HG03064 (cell line): ENCODE measurements at regions not wholly inside any gene's neighbourhood (a gene's known extent, or its start where the extent isn't known, plus 50 kb on each side); places are given as distances from the start of the nearest gene placed in this dataset.
"Not testable (repeated sequence)": the region's sequence is repeated elsewhere in the genome, so short reads cannot be mapped to it uniquely, and the experiment has no call there.

ENCODE experiments used
- ATAC-seq: cut with Tn5 transposase; IDR thresholded peaks from one replicate; pipeline ENCODE4 v1.9.1; 2021; ENCODE audit warnings: low read depth; ENCODE audit not compliant: unreplicated experiment

DNA sequence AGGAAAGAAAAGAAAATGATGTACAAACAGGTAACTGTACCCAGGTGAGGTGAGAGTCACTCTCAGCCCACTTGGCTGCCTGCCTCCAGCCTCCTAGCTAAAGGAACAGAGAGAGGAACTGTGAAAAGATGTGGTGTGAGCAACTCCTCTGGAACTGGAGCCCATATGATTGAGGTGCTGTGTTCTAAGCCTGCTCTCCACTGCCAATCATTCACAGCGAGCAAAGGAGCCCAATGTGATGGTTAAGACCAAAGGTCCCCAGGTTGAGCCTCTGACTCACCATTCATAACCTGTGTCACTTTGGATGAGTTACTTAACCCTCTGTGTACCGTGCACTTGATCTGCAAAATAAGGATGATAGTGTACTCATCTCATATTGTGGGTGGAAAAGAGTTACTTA is 868.1 kb upstream of the AUTS2 start:
- no peak for ATAC-seq

DNA sequence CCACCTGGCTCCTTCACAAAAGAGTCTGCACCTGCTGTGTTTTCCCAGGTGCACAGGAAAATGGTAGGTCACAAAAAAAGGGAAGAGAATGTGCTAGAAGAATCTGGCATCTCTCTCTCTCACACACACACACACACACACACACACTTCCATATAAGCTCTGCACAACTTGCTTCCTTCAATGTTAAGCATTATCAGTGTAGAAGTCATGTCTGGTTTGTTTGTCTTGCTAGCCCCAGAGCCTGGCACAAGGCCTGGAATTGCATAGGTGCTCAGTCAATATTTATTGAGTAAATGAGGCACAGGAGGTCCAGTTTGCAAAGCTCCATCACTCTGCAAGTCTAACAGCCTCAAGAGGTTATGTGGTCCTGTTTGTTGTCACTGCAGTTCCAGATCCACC is 867.3 kb upstream of the AUTS2 start:
- no peak for ATAC-seq

DNA sequence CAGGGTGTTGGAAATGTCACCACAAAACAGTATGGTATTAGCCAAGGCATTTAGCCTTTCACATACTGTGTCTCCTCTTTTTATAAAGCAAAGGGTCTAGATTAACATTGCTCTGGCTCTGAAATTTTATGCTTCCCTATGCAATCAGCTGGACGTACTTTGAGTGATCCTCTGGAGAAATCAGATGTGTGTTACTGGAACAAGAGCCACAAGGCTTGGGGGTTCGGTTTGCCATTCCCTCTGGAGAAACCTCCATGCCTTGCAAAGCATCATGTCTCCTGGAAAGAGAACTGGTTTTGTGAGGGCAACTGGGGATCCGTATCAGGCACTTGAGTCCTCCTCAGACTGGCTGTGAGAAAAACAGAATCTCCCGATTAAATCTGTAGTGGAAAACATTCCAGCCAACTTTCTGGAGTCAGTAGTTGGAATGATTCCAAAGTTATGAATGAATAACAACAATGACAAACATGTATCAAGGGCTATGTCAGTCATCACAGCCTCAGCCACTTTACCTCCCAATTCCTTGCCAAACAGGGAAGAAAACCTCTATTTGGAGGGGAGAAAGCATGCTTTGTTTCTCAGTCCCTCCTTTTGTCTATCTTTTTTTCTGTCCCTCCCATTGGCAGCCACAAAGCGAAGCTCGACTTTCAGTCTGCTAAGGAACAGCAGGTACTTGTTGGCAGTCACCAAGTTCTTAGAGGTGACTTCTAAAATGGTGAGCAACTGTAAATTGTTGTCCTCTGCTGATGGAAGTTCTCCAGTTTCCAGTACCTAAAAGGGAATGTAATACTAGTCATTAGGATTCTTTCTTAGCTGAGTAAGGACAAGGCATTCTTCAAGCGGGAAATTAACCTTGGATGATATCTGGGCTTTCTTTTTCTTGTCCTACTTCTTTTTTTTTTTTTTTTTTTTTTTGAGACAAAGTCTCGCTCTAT is 864.8 kb upstream of the AUTS2 start:
- ATAC-seq = no peak

DNA sequence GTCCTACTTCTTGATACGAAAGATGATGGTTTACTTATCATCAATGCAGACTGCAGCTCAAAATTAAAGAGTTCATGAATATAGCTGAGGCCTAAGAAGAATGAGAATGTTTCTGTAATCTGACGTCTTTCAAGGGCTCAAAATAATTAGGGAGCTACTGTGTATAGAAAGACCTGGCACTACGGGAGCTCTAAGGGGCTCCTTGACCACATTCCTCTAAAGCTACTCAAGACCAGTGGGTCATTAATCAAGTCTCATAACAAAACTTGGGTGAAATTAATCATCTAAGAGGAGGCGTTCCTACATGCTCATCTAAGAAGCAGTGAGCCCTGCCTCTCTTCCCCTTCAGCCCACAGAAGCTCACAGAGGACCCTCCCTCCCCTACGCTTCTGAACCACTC is 863.8 kb upstream of the AUTS2 start:
- no peak for ATAC-seq

DNA sequence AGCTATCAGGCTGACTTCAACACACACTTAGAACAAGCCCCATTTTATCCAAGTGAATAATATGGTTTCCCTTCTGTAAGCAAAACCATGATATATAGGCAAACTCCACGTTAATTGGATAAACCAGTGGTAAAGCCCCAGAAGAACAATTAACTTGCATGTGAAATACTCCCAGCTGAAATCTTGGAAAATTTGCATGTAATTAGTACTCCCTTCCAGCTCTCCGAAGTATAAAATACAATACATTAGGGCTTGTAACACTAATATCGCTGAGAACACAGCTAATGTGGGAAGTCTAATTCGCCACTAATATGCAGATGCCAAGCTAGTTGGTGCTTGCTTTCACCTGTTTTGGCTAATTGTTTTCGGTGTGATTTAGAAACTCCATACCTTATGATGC is 859.0 kb upstream of the AUTS2 start:
- no peak for ATAC-seq

DNA sequence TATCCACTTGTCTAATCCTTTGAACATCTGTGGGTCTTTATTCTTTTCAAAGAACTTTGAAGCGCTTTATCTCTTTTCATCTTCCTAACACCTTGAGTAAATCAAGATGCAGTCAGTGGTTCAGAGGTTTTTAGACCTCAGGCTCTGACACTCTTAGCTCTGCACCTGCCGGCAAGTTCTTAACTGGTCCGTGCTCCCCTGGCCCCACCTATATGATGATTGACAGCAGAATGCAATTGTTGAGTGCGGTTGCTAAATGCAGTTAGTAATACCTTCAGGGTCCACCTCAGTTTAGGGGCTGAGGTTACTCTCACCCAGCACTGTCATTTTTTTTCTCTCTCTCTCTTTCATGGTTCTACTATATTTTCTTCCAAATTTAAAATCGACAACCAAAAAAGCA is 854.2 kb upstream of the AUTS2 start:
- ATAC-seq = no peak

DNA sequence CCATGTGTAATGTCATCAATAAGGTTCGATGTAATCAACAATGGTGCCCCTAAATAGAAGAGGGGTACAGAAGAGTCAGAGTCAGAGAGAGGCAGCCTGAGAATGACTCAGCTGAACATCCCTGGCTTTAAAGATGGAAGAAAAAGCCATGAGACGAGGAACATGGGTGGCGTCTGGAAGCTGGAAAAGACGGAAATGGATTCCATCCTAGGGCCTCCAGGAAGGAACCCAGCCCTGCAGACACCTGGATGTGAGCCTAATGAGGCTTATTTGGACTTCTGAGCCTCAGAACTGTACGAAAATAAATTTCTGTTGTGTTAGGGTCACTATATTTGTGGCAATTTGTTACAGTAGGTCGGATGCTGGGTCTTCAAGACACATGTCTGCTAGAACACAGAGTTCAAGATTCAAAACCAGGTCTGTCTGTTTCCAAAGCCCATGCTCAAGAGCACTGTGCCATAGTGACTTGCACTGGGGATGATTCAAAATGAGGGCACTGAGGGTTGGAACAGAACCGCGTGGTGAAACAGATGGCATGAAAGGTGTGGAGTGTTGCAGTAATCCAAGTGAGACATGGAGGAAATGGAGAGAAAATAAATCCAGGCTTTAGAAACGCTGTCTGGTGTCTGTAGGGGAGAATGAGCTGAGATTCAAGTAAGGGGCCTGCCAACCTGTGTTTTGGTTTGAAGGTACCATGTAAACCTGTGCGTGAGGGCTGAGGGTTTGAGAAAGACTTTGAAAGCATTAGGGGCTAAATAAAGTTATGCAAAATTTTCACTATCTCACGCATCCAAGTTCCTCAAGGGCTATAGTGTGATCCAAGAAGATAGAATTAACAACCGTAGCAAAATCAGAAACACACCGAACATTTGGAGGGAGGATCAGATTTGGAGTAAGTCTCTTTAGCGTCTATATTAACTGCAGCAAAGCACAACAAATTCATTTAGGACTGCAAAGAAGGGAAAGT is 849.1 kb upstream of the AUTS2 start:
- no peak for ATAC-seq

DNA sequence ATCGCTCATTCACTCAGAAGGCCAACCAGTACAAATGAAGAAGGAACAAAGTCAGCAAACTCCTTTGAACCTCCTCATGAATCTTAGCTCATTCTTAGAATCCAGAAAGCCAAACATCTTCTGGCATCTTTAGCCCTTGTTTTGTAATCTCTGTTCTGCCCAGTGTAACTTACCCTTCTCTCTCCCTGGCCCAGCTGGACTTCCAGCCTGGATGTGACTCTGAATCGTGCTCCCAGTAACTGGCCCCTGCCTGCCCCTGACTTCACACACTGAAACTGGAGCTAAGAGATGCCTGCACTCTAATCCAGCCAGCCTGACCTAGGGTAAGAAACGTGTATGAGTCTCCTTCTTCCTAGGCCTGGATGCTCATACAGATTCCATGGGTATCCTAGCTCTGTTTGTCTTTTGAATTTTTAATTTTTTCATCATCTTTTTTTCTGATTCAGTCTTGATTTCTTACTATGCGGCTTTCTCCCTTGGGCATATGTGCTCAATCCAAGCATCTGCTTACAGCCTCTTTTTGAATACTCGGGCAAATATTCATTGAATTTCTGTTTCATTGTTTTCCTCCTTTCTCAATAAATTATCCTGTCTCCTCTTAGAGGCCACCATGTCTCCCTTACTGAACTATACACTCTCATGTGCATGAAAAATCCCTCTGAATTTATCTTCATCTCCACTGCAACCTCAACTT is 845.6 kb upstream of the AUTS2 start:
- ATAC-seq = no peak

DNA sequence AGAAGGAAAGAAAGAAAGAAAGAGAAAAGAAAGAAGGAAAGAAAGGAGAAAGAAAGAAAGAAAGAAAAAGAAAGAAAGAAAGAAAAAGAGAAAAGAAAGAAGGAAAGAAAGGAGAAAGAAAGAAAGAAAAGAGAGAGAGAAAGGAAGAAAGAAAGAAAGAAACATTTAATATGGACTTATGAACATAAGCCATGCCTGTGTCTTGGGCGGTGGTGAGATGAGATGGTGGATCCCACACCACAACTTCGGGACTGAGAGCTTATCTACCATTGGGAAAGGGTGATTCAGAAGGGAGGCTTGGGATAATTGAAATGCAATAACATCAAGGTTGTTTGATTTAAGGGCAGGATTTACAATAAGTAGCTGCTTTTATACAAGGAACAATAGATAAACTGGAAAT is 843.9 kb upstream of the AUTS2 start:
- no peak for ATAC-seq

DNA sequence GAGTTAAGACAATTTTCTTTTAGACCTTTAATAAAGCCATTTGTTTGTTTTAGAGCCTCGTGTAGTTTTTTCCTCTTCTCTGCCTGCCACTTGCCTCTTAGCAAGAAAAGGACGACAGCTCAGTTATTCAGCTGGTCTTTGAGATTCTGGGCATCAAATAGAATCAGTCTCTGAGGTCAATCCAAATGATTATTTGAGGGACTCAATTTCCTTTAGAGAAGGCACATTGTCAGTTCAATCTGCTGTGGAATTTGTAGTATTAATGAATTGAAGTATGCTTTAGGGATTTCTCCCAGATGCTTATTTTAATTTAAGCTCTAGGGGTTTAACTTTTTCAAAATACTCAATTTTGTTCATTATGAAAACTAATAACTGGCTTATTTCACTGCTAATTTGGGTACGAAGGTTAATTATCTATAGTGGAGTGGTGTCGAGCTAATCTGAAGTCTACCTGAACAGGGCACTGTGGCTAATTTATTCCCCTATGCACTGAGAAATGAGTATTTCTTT is 841.2 kb upstream of the AUTS2 start:
- no peak for ATAC-seq

DNA sequence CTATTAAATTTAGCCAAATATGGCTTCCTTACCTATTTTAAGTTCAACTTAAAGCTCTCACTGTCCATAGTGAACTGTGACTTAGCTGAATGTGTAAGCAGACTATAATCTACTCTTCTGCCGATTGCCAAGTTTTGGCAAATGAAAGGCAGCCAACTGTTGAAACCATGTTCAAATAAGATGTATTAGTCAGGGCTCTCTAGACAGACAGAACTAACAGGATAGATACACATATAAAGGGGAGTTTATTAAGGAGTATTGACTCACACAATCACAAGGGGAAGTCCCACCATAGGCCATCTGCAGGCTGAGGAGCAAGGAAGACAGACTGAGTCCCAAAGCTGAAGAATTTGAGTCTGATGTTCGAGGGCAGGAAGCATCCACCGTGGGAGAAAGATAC is 837.7 kb upstream of the AUTS2 start:
- no peak for ATAC-seq

DNA sequence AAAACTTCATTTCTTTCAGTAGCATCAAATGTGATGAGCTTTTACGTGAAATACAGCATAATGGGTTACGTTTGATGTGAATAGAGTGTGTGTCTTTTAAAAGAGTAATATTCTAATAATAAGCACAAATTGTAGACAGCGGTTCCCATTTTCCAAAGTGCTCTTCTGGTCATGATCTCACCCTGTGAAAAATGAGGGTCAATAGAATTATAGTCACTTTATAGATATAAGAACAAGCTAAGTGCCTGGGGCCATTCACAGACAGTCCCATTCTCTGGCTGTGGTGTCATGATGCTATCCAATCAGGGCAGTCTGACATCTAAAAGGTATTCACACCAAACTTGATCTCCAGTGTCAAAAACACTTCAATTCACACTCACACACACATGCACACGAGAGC is 830.8 kb upstream of the AUTS2 start:
- ATAC-seq = no peak

DNA sequence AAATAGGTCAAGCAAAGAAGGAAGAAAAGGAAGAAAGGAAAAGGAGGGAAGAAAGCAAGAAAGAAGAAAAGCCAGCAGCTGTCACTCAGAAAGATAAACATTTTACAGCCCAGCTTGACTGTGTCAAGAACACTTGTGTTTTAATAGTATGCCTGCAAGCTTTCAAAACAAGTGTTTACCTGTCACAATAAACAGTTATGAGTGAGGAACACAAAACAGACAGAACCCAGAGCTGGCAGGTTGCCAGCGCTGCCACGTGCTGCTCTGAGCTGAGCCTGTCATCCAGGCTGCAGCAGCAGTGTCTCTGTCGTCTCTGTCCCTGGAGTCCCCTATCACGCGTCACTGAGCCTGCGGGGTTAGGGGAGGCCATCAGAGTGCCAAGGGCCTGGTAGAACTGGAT is 827.6 kb upstream of the AUTS2 start:
- no peak for ATAC-seq

DNA sequence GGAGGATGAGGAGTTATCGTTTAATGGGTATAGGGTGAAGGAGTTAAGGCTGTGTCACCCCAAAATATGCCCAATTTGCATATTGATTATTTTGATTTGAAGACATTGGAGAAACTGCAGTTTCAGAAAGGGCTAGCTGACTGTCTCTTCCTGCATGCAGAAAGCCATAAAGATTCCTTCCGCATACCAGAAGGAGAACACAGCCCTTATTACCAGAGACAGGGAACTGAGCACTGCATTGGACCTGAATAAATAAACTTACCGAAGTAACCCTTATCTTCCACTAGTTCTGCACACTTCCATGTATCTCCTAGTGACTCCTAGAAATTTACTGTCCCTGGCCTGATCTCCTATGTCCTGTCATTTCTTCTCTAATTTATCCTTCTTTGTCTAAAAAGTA is 821.9 kb upstream of the AUTS2 start:
- no peak for ATAC-seq

DNA sequence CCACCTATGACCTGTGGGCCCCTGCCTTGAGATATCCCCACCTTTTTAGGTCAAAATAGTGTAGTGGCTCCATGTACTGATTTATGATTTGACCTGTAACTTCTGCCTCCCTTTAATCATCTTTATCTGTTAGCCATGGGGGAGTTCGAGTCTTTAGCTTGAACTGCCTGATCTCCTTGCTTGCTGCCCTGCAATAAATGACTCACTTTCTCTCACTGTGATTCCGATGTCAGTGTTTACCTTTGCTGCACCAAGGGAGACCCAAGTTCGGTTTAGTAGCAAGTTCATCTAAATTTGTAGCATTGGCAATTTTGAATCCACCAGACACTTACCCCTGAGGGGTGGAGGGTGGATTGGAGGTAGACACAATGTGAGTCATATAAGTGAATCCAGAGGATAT is 814.6 kb upstream of the AUTS2 start:
- no peak for ATAC-seq

DNA sequence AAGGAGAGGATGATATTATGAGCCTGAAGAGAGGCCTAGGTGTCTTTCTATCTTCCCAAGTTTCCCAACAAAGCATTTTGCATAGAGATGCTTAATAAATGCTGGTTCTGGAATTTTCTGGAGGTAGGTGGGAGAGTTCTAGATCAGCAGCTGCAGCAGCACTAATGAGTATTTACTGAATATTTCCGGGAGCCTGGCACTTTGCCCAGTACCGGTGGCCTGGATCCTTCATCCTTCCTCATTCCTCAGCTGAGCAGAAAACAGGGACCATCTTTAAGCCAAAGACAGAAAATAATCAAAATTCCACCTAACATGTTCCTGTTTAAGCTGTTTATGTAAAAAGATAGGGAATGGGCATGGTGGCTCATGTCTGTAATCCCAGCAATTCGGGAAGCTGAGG is 813.2 kb upstream of the AUTS2 start:
- no peak for ATAC-seq

DNA sequence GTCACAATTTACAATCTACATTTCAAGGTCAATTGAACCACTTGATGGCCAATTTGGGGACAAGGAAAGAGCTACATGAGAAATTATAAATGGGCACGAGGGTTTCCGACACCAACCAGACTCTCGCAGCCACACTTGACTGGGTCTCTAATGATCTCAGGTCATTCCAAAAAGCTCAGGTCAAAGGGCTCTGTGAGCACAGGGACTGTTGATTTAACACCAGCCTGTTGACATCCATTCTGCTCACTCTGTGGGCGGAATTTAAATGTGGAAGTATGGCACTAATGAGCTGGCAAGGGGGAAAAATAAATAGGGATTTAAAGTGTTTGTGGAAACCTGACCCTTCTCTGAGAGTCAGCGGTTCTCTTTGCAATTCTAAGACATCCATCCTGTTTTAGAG is 810.7 kb upstream of the AUTS2 start:
- ATAC-seq = no peak

DNA sequence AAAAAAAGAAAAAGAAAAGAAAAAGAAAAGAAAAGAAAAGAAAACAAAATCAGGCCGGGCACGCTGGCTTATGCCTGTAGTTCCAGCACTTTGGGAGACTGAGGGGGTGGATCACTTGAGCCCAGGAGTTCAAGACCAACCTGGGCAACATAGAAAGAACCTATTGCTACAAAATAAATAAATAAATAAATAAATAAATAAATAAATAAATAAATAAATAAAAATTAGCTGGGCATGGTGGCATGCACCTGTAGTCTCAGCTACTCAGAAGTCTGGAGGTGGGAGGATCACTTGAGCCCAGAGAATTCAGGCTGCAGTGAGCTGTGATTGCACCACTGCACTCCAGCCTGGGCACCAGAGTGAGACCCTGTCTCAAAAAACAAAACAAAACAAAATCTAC is 809.7 kb upstream of the AUTS2 start:
- not testable (repeated sequence) for ATAC-seq

DNA sequence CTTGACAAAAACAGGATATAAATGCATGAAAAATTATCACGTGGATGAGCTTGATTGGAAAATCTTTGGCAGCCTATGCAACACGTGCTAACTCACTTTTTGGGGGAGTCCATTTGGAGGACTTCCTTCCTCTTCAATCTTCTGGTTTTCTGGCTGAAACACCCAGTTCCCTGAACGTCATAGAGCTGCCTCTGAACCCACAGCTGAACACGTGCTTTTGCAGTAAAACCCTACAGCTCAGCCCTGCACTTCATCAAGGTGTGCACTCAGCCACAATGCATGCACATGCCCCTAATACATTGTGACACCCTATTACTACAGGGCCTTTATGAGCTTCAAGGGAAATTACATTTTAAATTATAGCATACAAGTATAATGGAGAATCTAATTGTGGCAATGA is 808.7 kb upstream of the AUTS2 start:
- no peak for ATAC-seq

DNA sequence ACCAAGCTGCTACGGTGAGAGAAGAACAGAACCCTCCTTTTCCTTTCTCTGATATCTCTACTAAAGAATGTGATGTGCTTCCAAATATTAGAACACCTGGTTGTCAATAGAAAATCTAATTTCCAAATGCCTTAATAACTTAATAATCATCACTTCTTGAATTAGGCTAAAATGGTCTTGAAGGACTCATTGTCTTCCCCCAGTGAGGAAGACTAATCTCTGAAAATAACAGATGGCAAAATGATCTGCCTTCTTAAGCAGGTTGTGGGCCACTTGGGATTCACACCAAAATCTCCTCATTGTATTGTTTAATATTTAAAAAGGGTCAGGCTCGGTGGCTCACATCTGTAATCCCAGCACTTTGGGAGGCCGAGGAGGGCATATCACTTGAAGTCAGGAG is 805.9 kb upstream of the AUTS2 start:
- no peak for ATAC-seq

DNA sequence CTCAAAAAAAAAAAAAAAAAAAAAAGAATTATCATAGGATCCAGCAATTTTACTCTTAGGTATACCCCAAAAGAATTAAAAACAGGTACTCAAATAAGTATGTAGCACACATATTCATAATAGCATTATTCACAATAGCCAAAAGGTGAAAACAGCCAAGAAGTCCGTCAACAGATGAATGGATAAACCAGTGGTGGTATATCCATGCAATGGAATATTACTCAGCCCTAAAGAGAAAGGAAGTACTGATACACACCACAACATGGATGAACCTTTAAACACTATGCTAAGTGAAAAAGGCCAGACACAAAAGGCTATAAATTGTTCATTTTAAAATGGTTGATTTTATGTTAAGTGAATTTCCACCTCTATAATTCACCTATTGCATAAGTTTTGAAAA is 804.8 kb upstream of the AUTS2 start:
- ATAC-seq = no peak
